GDM1 (cell line): ENCODE measurements at regions not wholly inside any gene's neighbourhood (a gene's known extent, or its start where the extent isn't known, plus 50 kb on each side); places are given as distances from the start of the nearest gene placed in this dataset.

Experiments
- DNase-seq: peaks from one replicate; lab custom pipeline; 2025; lab: John Stamatoyannopoulos, UW

GRCh38 chr10:118537623-118538022 is 57.8 kb downstream of the PRLHR start:
- no peak for DNase-seq

- DNase-seq, result no peak
Measured at GRCh38 chr10:118534136-118534535, 61.3 kb downstream of the PRLHR start.

- DNase-seq, result no peak
Measured at GRCh38 chr10:118531105-118531852, 64.2 kb downstream of the PRLHR start.

- DNase-seq, result no peak
Measured at GRCh38 chr10:118528426-118528825, 67.0 kb downstream of the PRLHR start.

GRCh38 chr10:118523775-118524174 is 71.7 kb downstream of the PRLHR start:
- DNase-seq, result no peak

- no peak for DNase-seq
Measured at GRCh38 chr10:118522791-118523498, 72.5 kb downstream of the PRLHR start.

GRCh38 chr10:118521415-118522117 is 73.9 kb downstream of the PRLHR start:
- DNase-seq, result no peak

- DNase-seq, result no peak
Measured at GRCh38 chr10:118520116-118520742, 75.2 kb downstream of the PRLHR start.

- DNase-seq, result no peak
Measured at GRCh38 chr10:118518095-118518494, 77.4 kb downstream of the PRLHR start.

GRCh38 chr10:118516716-118517115 is 78.7 kb downstream of the PRLHR start:
- no peak for DNase-seq

- DNase-seq, result no peak
Measured at GRCh38 chr10:118513174-118513573, 82.3 kb downstream of the PRLHR start.

GRCh38 chr10:118511711-118512110 is 83.7 kb downstream of the PRLHR start:
- DNase-seq, result no peak

GRCh38 chr10:118508863-118509262 is 86.6 kb downstream of the PRLHR start:
- no peak for DNase-seq

GRCh38 chr10:118508355-118508754 is 87.1 kb downstream of the PRLHR start:
- no peak for DNase-seq

- no peak for DNase-seq
Measured at GRCh38 chr10:118506671-118507590, 88.5 kb downstream of the PRLHR start.

GRCh38 chr10:118505363-118505762 is 90.1 kb downstream of the PRLHR start:
- no peak for DNase-seq

- DNase-seq, result no peak
Measured at GRCh38 chr10:118504467-118505205, 90.8 kb downstream of the PRLHR start.

GRCh38 chr10:118504044-118504443 is 91.4 kb downstream of the PRLHR start:
- DNase-seq, result no peak

GRCh38 chr10:118503192-118503591 is 92.3 kb downstream of the PRLHR start:
- no peak for DNase-seq

GRCh38 chr10:118501637-118502440 is 93.6 kb downstream of the PRLHR start:
- DNase-seq, result no peak
